ENCODE measurements at regions not wholly inside any gene's neighbourhood (a gene's known extent, or its start where the extent isn't known, plus 50 kb on each side); places are given as distances from the start of the nearest gene placed in this dataset.

GRCh38 chr4:160233141-160233540 lies 1130.3 kb downstream of the RAPGEF2 start:
- H3K9me3 ChIP-seq (ENCODE audit: insufficient read depth, low read length, severe bottlenecking): no peaks in the 10 kb centered on the region
- no peaks in the 10 kb centered on the region for H4K20me1 ChIP-seq (ENCODE audit: insufficient read depth, low read length)
- no peak overlapping the region for H2AFZ ChIP-seq (ENCODE audit: low read depth, low read length)
- no peak overlapping the region for H3K9ac ChIP-seq (ENCODE audit: low read depth, low read length)
- H3K4me1 ChIP-seq (ENCODE audit: insufficient read depth, low read length): no peaks in the 10 kb centered on the region
- TF ChIP-seq EZH2 (IDR thresholded peaks at IDR 0.05; ENCODE audit: borderline replicate concordance, low read depth, low read length, severe bottlenecking) (no peak), CTCF (IDR thresholded peaks at IDR 0.05; ENCODE audit: borderline replicate concordance, extremely low read depth, low read length, poor library complexity, severe bottlenecking) (no peak)
- H3K27me3 ChIP-seq (ENCODE audit: insufficient read depth, low read length, poor library complexity): no peaks in the 10 kb centered on the region
- H3K36me3 ChIP-seq (ENCODE audit: insufficient read depth, low read length): no peaks in the 10 kb centered on the region
- no peak overlapping the region for H3K4me2 ChIP-seq (ENCODE audit: insufficient read depth, low read length)
- no peak for ATAC-seq (ENCODE audit: insufficient read depth, low read depth)
- no peak overlapping the region for H3K27ac ChIP-seq (ENCODE audit: low read length)
- no peak overlapping the region for H3K4me3 ChIP-seq (ENCODE audit: low read depth in 1 of 2, low read length in 2 of 2)
- no peak for DNase-seq
- H3K79me2 ChIP-seq (ENCODE audit: insufficient read depth, low read length): no peaks in the 10 kb centered on the region

- Histone ChIP-seq H3K9ac (ENCODE audit: low read depth, low read length) (no peak overlapping the region), H3K27ac (ENCODE audit: low read length) (no peak overlapping the region), H3K36me3 (ENCODE audit: insufficient read depth, low read length) (no peaks in the 10 kb centered on the region), H3K79me2 (ENCODE audit: insufficient read depth, low read length) (no peaks in the 10 kb centered on the region), H3K4me3 (ENCODE audit: low read depth in 1 of 2, low read length in 2 of 2) (no peak overlapping the region), H2AFZ (ENCODE audit: low read depth, low read length) (no peak overlapping the region), H3K27me3 (ENCODE audit: insufficient read depth, low read length, poor library complexity) (no peaks in the 10 kb centered on the region), H3K4me2 (ENCODE audit: insufficient read depth, low read length) (no peak overlapping the region), H3K9me3 (ENCODE audit: insufficient read depth, low read length, severe bottlenecking) (no peaks in the 10 kb centered on the region), H4K20me1 (ENCODE audit: insufficient read depth, low read length) (no peaks in the 10 kb centered on the region), H3K4me1 (ENCODE audit: insufficient read depth, low read length) (no peaks in the 10 kb centered on the region)
- ATAC-seq (ENCODE audit: insufficient read depth, low read depth): no peak
- no peak for DNase-seq
- no peak for TF ChIP-seq EZH2 (IDR thresholded peaks at IDR 0.05; ENCODE audit: borderline replicate concordance, low read depth, low read length, severe bottlenecking)
- no peak for TF ChIP-seq CTCF (IDR thresholded peaks at IDR 0.05; ENCODE audit: borderline replicate concordance, extremely low read depth, low read length, poor library complexity, severe bottlenecking)
Measured at GRCh38 chr4:160235285-160235684, 1132.4 kb downstream of the RAPGEF2 start.

GRCh38 chr4:160235771-160236170 lies 1132.9 kb downstream of the RAPGEF2 start:
- H3K27me3 ChIP-seq (ENCODE audit: insufficient read depth, low read length, poor library complexity): no peaks in the 10 kb centered on the region
- H3K4me1 ChIP-seq (ENCODE audit: insufficient read depth, low read length): no peaks in the 10 kb centered on the region
- H3K4me3 ChIP-seq (ENCODE audit: low read depth in 1 of 2, low read length in 2 of 2): no peak overlapping the region
- no peaks in the 10 kb centered on the region for H4K20me1 ChIP-seq (ENCODE audit: insufficient read depth, low read length)
- TF ChIP-seq EZH2 (IDR thresholded peaks at IDR 0.05; ENCODE audit: borderline replicate concordance, low read depth, low read length, severe bottlenecking) (no peak), CTCF (IDR thresholded peaks at IDR 0.05; ENCODE audit: borderline replicate concordance, extremely low read depth, low read length, poor library complexity, severe bottlenecking) (no peak)
- DNase-seq (no peak), ATAC-seq (ENCODE audit: insufficient read depth, low read depth) (no peak)
- no peak overlapping the region for H3K9ac ChIP-seq (ENCODE audit: low read depth, low read length)
- no peak overlapping the region for H3K27ac ChIP-seq (ENCODE audit: low read length)
- no peaks in the 10 kb centered on the region for H3K79me2 ChIP-seq (ENCODE audit: insufficient read depth, low read length)
- no peaks in the 10 kb centered on the region for H3K36me3 ChIP-seq (ENCODE audit: insufficient read depth, low read length)
- H3K4me2 ChIP-seq (ENCODE audit: insufficient read depth, low read length): no peak overlapping the region
- no peaks in the 10 kb centered on the region for H3K9me3 ChIP-seq (ENCODE audit: insufficient read depth, low read length, severe bottlenecking)
- H2AFZ ChIP-seq (ENCODE audit: low read depth, low read length): no peak overlapping the region

GRCh38 chr4:160238790-160239189 lies 1135.9 kb downstream of the RAPGEF2 start:
- Histone ChIP-seq H3K9me3 (ENCODE audit: insufficient read depth, low read length, severe bottlenecking) (no peaks in the 10 kb centered on the region), H3K9ac (ENCODE audit: low read depth, low read length) (no peak overlapping the region), H3K36me3 (ENCODE audit: insufficient read depth, low read length) (no peaks in the 10 kb centered on the region), H3K27ac (ENCODE audit: low read length) (no peak overlapping the region), H3K79me2 (ENCODE audit: insufficient read depth, low read length) (no peaks in the 10 kb centered on the region), H3K4me2 (ENCODE audit: insufficient read depth, low read length) (no peak overlapping the region), H4K20me1 (ENCODE audit: insufficient read depth, low read length) (no peaks in the 10 kb centered on the region), H3K4me3 (ENCODE audit: low read depth in 1 of 2, low read length in 2 of 2) (no peak overlapping the region), H2AFZ (ENCODE audit: low read depth, low read length) (no peak overlapping the region), H3K4me1 (ENCODE audit: insufficient read depth, low read length) (no peaks in the 10 kb centered on the region), H3K27me3 (ENCODE audit: insufficient read depth, low read length, poor library complexity) (no peaks in the 10 kb centered on the region)
- DNase-seq (no peak), ATAC-seq (ENCODE audit: insufficient read depth, low read depth) (no peak)
- TF ChIP-seq CTCF (IDR thresholded peaks at IDR 0.05; ENCODE audit: borderline replicate concordance, extremely low read depth, low read length, poor library complexity, severe bottlenecking): no peak
- TF ChIP-seq EZH2 (IDR thresholded peaks at IDR 0.05; ENCODE audit: borderline replicate concordance, low read depth, low read length, severe bottlenecking): no peak
